ENCODE measurements at regions not wholly inside any gene's neighbourhood (a gene's known extent, or its start where the extent isn't known, plus 50 kb on each side); places are given as distances from the start of the nearest gene placed in this dataset.

DNA sequence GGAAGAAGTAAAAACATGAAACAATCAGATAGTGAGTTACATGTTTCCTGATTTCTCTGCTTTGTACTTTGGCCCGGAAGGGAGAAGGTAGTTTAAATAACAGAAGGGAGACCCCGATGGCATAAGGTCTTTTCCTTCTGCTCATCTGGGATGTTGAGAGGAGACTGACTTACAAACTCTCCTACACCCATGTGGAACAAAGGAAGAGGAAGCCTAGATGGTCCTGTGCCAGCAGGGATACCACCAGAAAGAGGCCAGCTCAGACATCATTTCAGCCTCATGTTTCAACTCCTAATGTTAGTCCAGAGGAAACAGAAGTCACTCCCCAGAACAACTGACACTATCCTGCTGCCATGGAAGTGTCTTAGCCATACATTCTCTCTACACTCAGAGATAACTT lies 250.7 kb upstream of the NOX3 start:
- H3K4me3 ChIP-seq (ENCODE audit: insufficient read depth, low read depth, low read length), result no peak overlapping the region
- intact Hi-C loops (cut with micrococcal nuclease) (no loop called here), in situ Hi-C loops (cut with MboI; ENCODE audit: low sequenced_read_pairs) (no loop called here), dilution Hi-C loops (cut with HindIII; ENCODE audit: low sequenced_read_pairs, unreplicated experiment) (no loop called here)
- TF ChIP-seq RCOR1 (IDR thresholded peaks at IDR 0.05; ENCODE audit: insufficient replicate concordance, low read length) (no peak), MAFK (IDR thresholded peaks at IDR 0.05; ENCODE audit: low read depth, low read length) (no peak), POLR2A (IDR thresholded peaks at IDR 0.05; ENCODE audit: low read depth, low read length) (no peak), RFX5 (IDR thresholded peaks at IDR 0.05; ENCODE audit: low read depth, low read length) (no peak), RAD21 (IDR thresholded peaks at IDR 0.05; ENCODE audit: low read length) (no peak)
- H2BK20ac ChIP-seq (ENCODE audit: low read depth, low read length), result no peak overlapping the region
- no peaks in the 10 kb centered on the region for H3K79me1 ChIP-seq (ENCODE audit: low read depth in 1 of 2, low read length in 2 of 2)
- H2AFZ ChIP-seq (replicated peaks; ENCODE audit: low read length, poor library complexity), result no peak overlapping the region
- ATAC-seq (ENCODE audit: low read depth), result no peak
- no peak overlapping the region for H2BK5ac ChIP-seq (ENCODE audit: low read depth, low read length, poor library complexity, severe bottlenecking)
- H4K5ac ChIP-seq (ENCODE audit: low read depth, low read length), result no peak overlapping the region
- no TSS peak for BruUV-seq (replicated peaks)
- no CpG with 5 or more reads among the region's 2 CpGs for WGBS, 2 experiments (ENCODE audit: extremely low coverage in 2 of 2, insufficient read length in 1 of 2)
- H3K9me3 ChIP-seq (ENCODE audit: control insufficient read depth, insufficient read depth, low read length), result no peaks in the 10 kb centered on the region
- no peak for DNase-seq
- H2AK9ac ChIP-seq (replicated peaks; ENCODE audit: low read depth, low read length, poor library complexity), result no peak overlapping the region
- H4K91ac ChIP-seq (ENCODE audit: insufficient read depth, low read depth, low read length), result no peak overlapping the region
- POLR2A ChIA-PET (ENCODE audit: unreplicated experiment), result no interaction called here
- H2BK15ac ChIP-seq (ENCODE audit: low read depth, low read length), result no peak overlapping the region
- H4K8ac ChIP-seq (ENCODE audit: low read depth in 2 of 2, low read length in 2 of 2), result no peak overlapping the region
- CTCF ChIA-PET, result no interaction called here
- H3K9ac ChIP-seq (ENCODE audit: low read depth, low read length), result no peak overlapping the region
- H3K9me1 ChIP-seq (ENCODE audit: insufficient read depth, low read length), result no peaks in the 10 kb centered on the region
- no peak overlapping the region for H2AK5ac ChIP-seq (ENCODE audit: low read depth, low read length)
- H3K14ac ChIP-seq (replicated peaks; ENCODE audit: low read depth, low read length), result no peak overlapping the region
- H3K4ac ChIP-seq (ENCODE audit: low read depth, low read length), result no peak overlapping the region
- H3K36me3 ChIP-seq (ENCODE audit: control insufficient read depth, insufficient read depth, low read length), result no peaks in the 10 kb centered on the region
- H3K18ac ChIP-seq (ENCODE audit: low read depth, low read length), result no peak overlapping the region
- no peak overlapping the region for H3K27ac ChIP-seq (ENCODE audit: insufficient read depth, low read length)
- no peaks in the 10 kb centered on the region for H4K20me1 ChIP-seq (ENCODE audit: insufficient read depth, low read length)
- no peaks in the 10 kb centered on the region for H3K4me1 ChIP-seq (ENCODE audit: control insufficient read depth, insufficient read depth, low read length)
- H3K4me2 ChIP-seq (ENCODE audit: low read depth, low read length), result no peak overlapping the region
- H2BK120ac ChIP-seq (ENCODE audit: low read depth, low read length), result no peak overlapping the region
- H3K27me3 ChIP-seq (ENCODE audit: control insufficient read depth, insufficient read depth, low read length), result no peaks in the 10 kb centered on the region
- no peak overlapping the region for H3K56ac ChIP-seq (ENCODE audit: extremely low read depth, insufficient read depth, low read length)
- H3K23ac ChIP-seq (ENCODE audit: low read depth, low read length), result no peak overlapping the region
